Heart left ventricle (tissue), 16 donors: ENCODE measurements at regions not wholly inside any gene's neighbourhood (a gene's known extent, or its start where the extent isn't known, plus 50 kb on each side); places are given as distances from the start of the nearest gene placed in this dataset.
A peak's percentile ranks its signal among the peaks of the same experiment; 100 is the strongest.

ENCODE experiments used
- ATAC-seq, 4 donors: fragments of 200-7000 bp; cut with Tn5 transposase; one replicate each; pipeline ENCODE4 v1.9.1; 2020 to 2022; ENCODE audit warnings: moderate library complexity in 4 of 4, mild to moderate bottlenecking in 3 of 4, moderate number of reproducible peaks in 1 of 4
- DNase-seq, 5 donors: peaks; one replicate each; pipeline ENCODE4 v3.0.0-alpha.2; 2020
- H3K27ac ChIP-seq, 12 donors: fragments of 200-600 bp; sonication (generic) in 4 of 12; one replicate each; pipeline versions ENCODE4 v1.5.0 to v1.8.0; 2016 to 2022; ENCODE audit warnings: mild to moderate bottlenecking in 2 of 12
- H3K27me3 ChIP-seq, 9 donors: fragments of 200-600 bp; sonication (generic) in 2 of 9; one replicate each; pipeline versions ENCODE4 v1.5.1 to v1.8.0; 2016 to 2022; ENCODE audit warnings: mild to moderate bottlenecking in 3 of 9
- H3K36me3 ChIP-seq, 9 donors: fragments of 200-600 bp; sonication (generic) in 2 of 9; one replicate each; pipeline versions ENCODE4 v1.5.0 to v1.8.0; 2018 to 2022; ENCODE audit warnings: mild to moderate bottlenecking in 2 of 9
- H3K4me1 ChIP-seq, 12 donors: fragments of 200-600 bp; sonication (generic) in 4 of 12; one replicate each; pipeline versions ENCODE4 v1.5.0 to v1.8.0; 2016 to 2022; ENCODE audit warnings: mild to moderate bottlenecking in 3 of 12
- H3K4me3 ChIP-seq, 12 donors: fragments of 200-600 bp; sonication (generic) in 4 of 12; one replicate each; pipeline versions ENCODE4 v1.5.0 to v1.8.0; 2017 to 2022; ENCODE audit warnings: mild to moderate bottlenecking in 9 of 12, moderate library complexity in 4 of 12
- H3K9me3 ChIP-seq, 12 donors: fragments of 200-600 bp; sonication (generic) in 4 of 12; one replicate each; pipeline versions ENCODE4 v1.5.0 to v1.8.0; 2016 to 2022; ENCODE audit warnings: mild to moderate bottlenecking in 1 of 12
- POLR2A ChIP-seq, 2 donors: fragments of 450-650 bp; IDR thresholded peaks; one replicate each; pipeline ENCODE4 v1.6.1; 2017; ENCODE audit warnings: antibody characterized with exemption in 2 of 2, mild to moderate bottlenecking in 2 of 2, moderate library complexity in 2 of 2
- WGBS, 4 donors: extraction: QIAGEN DNeasy Blood & Tissue Kit in 2 of 4; methylation state at CpG; one replicate each; pipeline versions ENCODE4 v1.1.5 to v1.1.7; 2013 to 2018; 5-methylcytosine and 5-hydroxymethylcytosine counted together
- intact Hi-C, 10 donors: fragments of 100-400 bp; cut with DNase I; formaldehyde crosslinking; loops; one replicate each; pipeline versions ENCODE4 v1.11.1 to v1.14.2; 2022
- TF ChIP-seq, protein P1 (sequence below), 12 donors: fragments of 200-600 bp; sonication (generic) in 4 of 12; IDR thresholded peaks; one replicate each; pipeline versions ENCODE4 v1.5.0 to v1.8.0; 2018 to 2022; ENCODE audit warnings: antibody characterized with exemption in 12 of 12, mild to moderate bottlenecking in 5 of 12
- donor health status: ischemic (EF 13 %, LVEDD 7.1; RV severe dilation, severe dysfunction).
- donor health status: healthy with polysubstance abuse.
- donor health status: DM: no; HTN: yes; CAD: no.
- donor health status: DM: no; HTN: no; CAD: no.
- donor health status: ischemic (EF 25% LVEDD 6.9; RV normal size, moderate dysfunction).
- donor health status: ischemic (EF 25% LVEDD 5.7; RV mildly dilated, moderate dysfunction).
- donor health status: healthy.
- donor health status: DM: yes; HTN: yes; CAD: no.
- donor health status: ischemic (EF 35%, LVEDD 5.7; RV mildly dilated, moderate dysfunction).
- donor health status: nonischemic (EF 11% LVEDD 7.7; RV severe dilation, severe dysfunction).
- donor health status: DM: yes; HTN: yes; CAD: no.
- donor health status: PGD.
- donor health status: ischemic (EF 29% LVEDD 5.4; RV normal size, mild dysfunction).
- donor health status: nonischemic (EF 23%, LVEDD 6.1; RV moderate dilation, normal function).

DNA sequence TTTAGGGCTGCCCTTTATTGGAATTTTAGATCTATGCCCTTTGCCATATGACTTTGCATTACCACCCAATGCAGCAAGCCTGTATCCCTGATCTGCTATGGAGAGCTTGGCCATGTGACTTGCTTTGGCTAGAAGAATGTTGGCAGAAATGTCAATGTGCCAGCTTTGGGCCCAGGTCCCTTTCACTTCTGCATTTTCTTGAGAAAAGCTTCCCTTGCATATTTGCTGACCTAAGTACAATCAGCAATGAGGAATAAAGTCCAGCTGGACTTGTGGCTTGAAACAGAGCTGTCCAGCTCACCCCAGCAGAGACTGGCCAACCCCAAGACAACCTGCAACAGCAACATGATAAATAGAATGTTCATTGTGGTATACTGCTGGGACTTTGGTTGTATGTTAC lies 135.9 kb downstream of the PAH start:
- DNase-seq (no peak), ATAC-seq (peak in 2 of 4 donors; percentile 18 to 34)
- intact Hi-C loops = no loop called here
- Histone ChIP-seq H3K36me3 (no peaks in the 10 kb centered on the region), H3K9me3 (no peaks in the 10 kb centered on the region), H3K27ac (no peak overlapping the region), H3K27me3 (peaks cover 0 to 3% (median 0%) of the 10 kb centered on the region in 9 donors), H3K4me1 (no peaks in the 10 kb centered on the region), H3K4me3 (no peak overlapping the region)
- TF ChIP-seq, protein P1, sequence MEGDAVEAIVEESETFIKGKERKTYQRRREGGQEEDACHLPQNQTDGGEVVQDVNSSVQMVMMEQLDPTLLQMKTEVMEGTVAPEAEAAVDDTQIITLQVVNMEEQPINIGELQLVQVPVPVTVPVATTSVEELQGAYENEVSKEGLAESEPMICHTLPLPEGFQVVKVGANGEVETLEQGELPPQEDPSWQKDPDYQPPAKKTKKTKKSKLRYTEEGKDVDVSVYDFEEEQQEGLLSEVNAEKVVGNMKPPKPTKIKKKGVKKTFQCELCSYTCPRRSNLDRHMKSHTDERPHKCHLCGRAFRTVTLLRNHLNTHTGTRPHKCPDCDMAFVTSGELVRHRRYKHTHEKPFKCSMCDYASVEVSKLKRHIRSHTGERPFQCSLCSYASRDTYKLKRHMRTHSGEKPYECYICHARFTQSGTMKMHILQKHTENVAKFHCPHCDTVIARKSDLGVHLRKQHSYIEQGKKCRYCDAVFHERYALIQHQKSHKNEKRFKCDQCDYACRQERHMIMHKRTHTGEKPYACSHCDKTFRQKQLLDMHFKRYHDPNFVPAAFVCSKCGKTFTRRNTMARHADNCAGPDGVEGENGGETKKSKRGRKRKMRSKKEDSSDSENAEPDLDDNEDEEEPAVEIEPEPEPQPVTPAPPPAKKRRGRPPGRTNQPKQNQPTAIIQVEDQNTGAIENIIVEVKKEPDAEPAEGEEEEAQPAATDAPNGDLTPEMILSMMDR (IDR thresholded peaks at IDR 0.05) = no peak

DNA sequence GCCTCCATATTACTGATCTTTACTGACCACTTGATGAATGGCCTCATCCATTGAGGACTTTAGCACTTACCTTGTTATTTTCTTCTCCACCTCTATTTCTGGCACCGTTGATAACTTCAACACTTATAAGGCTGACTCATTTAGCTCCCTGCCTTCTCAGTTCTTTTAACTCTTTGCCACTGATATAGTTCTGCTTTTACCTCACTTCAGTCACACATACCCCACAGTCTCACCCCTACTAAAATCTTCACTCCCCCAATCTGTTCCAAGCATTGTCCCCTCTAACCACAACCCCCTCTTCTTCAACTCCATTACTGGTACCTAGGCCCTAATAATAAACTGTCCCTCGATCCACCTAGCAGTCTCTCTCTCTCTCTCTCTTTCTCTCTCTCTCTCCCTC lies 141.0 kb downstream of the PAH start:
- Histone ChIP-seq H3K9me3 (no peaks in the 10 kb centered on the region), H3K36me3 (no peaks in the 10 kb centered on the region), H3K27ac (no peak overlapping the region), H3K4me3 (no peak overlapping the region), H3K27me3 (peaks cover 0 to 3% (median 0%) of the 10 kb centered on the region in 9 donors), H3K4me1 (no peaks in the 10 kb centered on the region)
- TF ChIP-seq POLR2A (IDR thresholded peaks at IDR 0.05) = no peak
- TF ChIP-seq, protein P1 (IDR thresholded peaks at IDR 0.05) = no peak
- ATAC-seq (no peak), DNase-seq (no peak)
- intact Hi-C loops = no loop called here
- 43 to 47% (median 45%) methylated on average over 2 of the region's 2 CpGs for WGBS, 4 donors

DNA sequence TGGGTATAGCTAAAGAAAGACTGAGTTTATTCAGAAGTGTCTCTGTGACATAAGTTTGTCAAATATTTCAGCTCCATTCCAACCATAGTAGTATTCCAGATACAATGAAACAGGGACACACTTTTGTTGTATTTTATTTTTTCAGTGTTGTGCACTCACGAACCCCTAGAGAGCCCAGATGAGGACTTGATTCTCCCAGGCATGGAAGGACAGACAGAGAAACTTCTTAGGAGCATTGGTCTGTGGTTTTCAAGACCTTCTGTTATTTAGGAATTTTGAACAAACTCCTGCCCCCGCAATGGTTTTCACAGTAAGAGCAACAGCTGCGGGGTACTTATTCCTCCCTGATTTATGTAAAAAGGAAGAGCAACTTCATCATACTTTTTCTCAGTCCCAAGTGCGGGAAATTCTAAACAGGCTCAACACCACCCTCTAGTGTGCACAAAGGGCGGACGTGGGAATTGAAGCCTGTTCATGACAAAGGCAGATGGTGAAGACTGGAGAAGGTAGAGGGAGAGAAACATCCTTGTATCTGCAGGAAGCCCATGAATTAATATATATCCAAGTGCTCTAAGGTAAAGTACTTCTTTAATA lies 147.6 kb downstream of the PAH start:
- H3K4me1 ChIP-seq = no peaks in the 10 kb centered on the region
- H3K4me3 ChIP-seq = no peak overlapping the region
- no peaks in the 10 kb centered on the region for H3K36me3 ChIP-seq
- DNase-seq = peak; percentile 38 to 64 (median 47)
- ATAC-seq = peak; percentile 60 to 88 (median 69)
- 12 to 17% (median 14%) methylated on average over 6 of the region's 6 CpGs for WGBS, 4 donors
- H3K9me3 ChIP-seq = no peaks in the 10 kb centered on the region
- intact Hi-C loops = loop anchor here in 4 of 10 donors (5.0 to 10.0 kb wide), 4 partner anchors 675 to 835 kb away; no protein-coding TSS in a partner anchor
- TF ChIP-seq POLR2A (IDR thresholded peaks at IDR 0.05) = no peak
- TF ChIP-seq, protein P1 (IDR thresholded peaks at IDR 0.05) = peak; percentile 23 to 68 (median 47)
- H3K27ac ChIP-seq = peak overlapping the region in 3 of 12 donors; percentile 20 to 60 (median 36)
- no peaks in the 10 kb centered on the region for H3K27me3 ChIP-seq

DNA sequence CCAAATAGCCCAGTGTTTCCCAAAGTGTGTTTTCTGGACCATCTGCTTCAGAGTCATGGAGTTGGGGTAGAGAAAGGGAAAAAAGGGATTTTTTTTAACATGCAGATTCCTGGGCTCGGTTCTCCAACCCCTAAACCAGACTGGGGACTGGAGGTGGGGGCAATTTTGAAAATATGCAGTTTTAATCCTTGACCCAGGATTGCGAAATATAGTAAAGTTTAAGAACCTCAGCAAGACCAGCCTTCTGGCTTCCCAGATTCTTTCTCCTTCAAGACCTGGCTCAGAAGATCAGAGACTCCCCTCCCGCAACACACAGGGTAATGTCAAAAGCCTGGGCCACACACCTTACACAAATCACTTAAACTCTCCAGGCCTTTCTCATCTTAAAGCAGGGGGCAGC lies 150.1 kb downstream of the PAH start:
- Histone ChIP-seq H3K4me3 (no peak overlapping the region), H3K9me3 (no peaks in the 10 kb centered on the region), H3K4me1 (no peaks in the 10 kb centered on the region), H3K27ac (no peak overlapping the region), H3K36me3 (no peaks in the 10 kb centered on the region), H3K27me3 (no peaks in the 10 kb centered on the region)
- DNase-seq = no peak
- intact Hi-C loops = loop anchor here in 4 of 10 donors (5.0 to 10.0 kb wide), 4 partner anchors 672 to 832 kb away; no protein-coding TSS in a partner anchor
- WGBS, 4 donors = 81 to 84% (median 83%) methylated on average over 3 of the region's 3 CpGs
- no peak for ATAC-seq
- no peak for TF ChIP-seq POLR2A (IDR thresholded peaks at IDR 0.05)
- TF ChIP-seq, protein P1 (IDR thresholded peaks at IDR 0.05) = no peak
